H1 (cell line): ENCODE measurements at regions not wholly inside any gene's neighbourhood (a gene's known extent, or its start where the extent isn't known, plus 50 kb on each side); places are given as distances from the start of the nearest gene placed in this dataset.

Experiments
- CBX8 ChIP-seq: fragments of 300-800, 300-1000 bp; sonication (generic); IDR thresholded peaks from 2 replicates; pipeline ENCODE4 v1.7.1; 2016; ENCODE audit warnings: low read depth, low read length, borderline replicate concordance
- CTCF ChIP-seq, 3 experiments: IDR thresholded peaks; 1 replicate in 2 of 3; 2 replicates in 1 of 3; pipeline versions ENCODE4 v1.5.1 to v1.6.1; 2011; ENCODE audit warnings: low read length in 3 of 3, mild to moderate bottlenecking in 3 of 3, inconsistent platforms in 2 of 3, low read depth in 1 of 3, moderate library complexity in 1 of 3; ENCODE audit not compliant: insufficient read depth in 1 of 3; ENCODE audit errors: control extremely low read depth in 1 of 3
- EP300 ChIP-seq, 2 experiments: IDR thresholded peaks; 1 replicate in 1 of 2; 2 replicates in 1 of 2; pipeline ENCODE4 v1.6.1; 2011 to 2012; ENCODE audit warnings: low read depth in 2 of 2, low read length in 2 of 2, mild to moderate bottlenecking in 2 of 2, borderline replicate concordance in 1 of 2, inconsistent platforms in 1 of 2, moderate library complexity in 1 of 2
- HDAC2 ChIP-seq, 2 experiments: fragments of 300-600 bp in 1 of 2; sonication (generic) in 1 of 2; IDR thresholded peaks; 2 replicates each; pipeline ENCODE4 v1.6.1; 2011 to 2012; ENCODE audit warnings: low read depth in 2 of 2, low read length in 2 of 2, mild to moderate bottlenecking in 2 of 2, moderate library complexity in 2 of 2, borderline replicate concordance in 1 of 2, inconsistent platforms in 1 of 2
- PHF8 ChIP-seq: fragments of 200-600 bp; sonication (generic); conservative IDR thresholded peaks from 2 replicates; pipeline ENCODE4 v1.7.1; 2012; ENCODE audit warnings: low read depth, mild to moderate bottlenecking, inconsistent platforms, low read length, moderate library complexity
- POLR2A ChIP-seq, 2 experiments: IDR thresholded peaks; 1 replicate in 1 of 2; 2 replicates in 1 of 2; pipeline ENCODE4 v1.6.1; 2011; ENCODE audit warnings: low read depth in 2 of 2, low read length in 2 of 2, mild to moderate bottlenecking in 2 of 2; ENCODE audit errors: control extremely low read depth in 1 of 2
- SUZ12 ChIP-seq: fragments of 200-600 bp; sonication (generic); IDR thresholded peaks from 2 replicates; pipeline ENCODE4 v1.6.1; 2012; ENCODE audit warnings: mild to moderate bottlenecking, inconsistent platforms, low read length, moderate library complexity, mixed read lengths
- TF ChIP-seq, protein P1 (sequence below): fragments of 300-600 bp; sonication (generic); IDR thresholded peaks from 2 replicates; pipeline ENCODE4 v1.7.1; 2012; ENCODE audit warnings: low read length, moderate library complexity, mild to moderate bottlenecking, inconsistent platforms; ENCODE audit not compliant: insufficient replicate concordance

- TF ChIP-seq, protein P1, sequence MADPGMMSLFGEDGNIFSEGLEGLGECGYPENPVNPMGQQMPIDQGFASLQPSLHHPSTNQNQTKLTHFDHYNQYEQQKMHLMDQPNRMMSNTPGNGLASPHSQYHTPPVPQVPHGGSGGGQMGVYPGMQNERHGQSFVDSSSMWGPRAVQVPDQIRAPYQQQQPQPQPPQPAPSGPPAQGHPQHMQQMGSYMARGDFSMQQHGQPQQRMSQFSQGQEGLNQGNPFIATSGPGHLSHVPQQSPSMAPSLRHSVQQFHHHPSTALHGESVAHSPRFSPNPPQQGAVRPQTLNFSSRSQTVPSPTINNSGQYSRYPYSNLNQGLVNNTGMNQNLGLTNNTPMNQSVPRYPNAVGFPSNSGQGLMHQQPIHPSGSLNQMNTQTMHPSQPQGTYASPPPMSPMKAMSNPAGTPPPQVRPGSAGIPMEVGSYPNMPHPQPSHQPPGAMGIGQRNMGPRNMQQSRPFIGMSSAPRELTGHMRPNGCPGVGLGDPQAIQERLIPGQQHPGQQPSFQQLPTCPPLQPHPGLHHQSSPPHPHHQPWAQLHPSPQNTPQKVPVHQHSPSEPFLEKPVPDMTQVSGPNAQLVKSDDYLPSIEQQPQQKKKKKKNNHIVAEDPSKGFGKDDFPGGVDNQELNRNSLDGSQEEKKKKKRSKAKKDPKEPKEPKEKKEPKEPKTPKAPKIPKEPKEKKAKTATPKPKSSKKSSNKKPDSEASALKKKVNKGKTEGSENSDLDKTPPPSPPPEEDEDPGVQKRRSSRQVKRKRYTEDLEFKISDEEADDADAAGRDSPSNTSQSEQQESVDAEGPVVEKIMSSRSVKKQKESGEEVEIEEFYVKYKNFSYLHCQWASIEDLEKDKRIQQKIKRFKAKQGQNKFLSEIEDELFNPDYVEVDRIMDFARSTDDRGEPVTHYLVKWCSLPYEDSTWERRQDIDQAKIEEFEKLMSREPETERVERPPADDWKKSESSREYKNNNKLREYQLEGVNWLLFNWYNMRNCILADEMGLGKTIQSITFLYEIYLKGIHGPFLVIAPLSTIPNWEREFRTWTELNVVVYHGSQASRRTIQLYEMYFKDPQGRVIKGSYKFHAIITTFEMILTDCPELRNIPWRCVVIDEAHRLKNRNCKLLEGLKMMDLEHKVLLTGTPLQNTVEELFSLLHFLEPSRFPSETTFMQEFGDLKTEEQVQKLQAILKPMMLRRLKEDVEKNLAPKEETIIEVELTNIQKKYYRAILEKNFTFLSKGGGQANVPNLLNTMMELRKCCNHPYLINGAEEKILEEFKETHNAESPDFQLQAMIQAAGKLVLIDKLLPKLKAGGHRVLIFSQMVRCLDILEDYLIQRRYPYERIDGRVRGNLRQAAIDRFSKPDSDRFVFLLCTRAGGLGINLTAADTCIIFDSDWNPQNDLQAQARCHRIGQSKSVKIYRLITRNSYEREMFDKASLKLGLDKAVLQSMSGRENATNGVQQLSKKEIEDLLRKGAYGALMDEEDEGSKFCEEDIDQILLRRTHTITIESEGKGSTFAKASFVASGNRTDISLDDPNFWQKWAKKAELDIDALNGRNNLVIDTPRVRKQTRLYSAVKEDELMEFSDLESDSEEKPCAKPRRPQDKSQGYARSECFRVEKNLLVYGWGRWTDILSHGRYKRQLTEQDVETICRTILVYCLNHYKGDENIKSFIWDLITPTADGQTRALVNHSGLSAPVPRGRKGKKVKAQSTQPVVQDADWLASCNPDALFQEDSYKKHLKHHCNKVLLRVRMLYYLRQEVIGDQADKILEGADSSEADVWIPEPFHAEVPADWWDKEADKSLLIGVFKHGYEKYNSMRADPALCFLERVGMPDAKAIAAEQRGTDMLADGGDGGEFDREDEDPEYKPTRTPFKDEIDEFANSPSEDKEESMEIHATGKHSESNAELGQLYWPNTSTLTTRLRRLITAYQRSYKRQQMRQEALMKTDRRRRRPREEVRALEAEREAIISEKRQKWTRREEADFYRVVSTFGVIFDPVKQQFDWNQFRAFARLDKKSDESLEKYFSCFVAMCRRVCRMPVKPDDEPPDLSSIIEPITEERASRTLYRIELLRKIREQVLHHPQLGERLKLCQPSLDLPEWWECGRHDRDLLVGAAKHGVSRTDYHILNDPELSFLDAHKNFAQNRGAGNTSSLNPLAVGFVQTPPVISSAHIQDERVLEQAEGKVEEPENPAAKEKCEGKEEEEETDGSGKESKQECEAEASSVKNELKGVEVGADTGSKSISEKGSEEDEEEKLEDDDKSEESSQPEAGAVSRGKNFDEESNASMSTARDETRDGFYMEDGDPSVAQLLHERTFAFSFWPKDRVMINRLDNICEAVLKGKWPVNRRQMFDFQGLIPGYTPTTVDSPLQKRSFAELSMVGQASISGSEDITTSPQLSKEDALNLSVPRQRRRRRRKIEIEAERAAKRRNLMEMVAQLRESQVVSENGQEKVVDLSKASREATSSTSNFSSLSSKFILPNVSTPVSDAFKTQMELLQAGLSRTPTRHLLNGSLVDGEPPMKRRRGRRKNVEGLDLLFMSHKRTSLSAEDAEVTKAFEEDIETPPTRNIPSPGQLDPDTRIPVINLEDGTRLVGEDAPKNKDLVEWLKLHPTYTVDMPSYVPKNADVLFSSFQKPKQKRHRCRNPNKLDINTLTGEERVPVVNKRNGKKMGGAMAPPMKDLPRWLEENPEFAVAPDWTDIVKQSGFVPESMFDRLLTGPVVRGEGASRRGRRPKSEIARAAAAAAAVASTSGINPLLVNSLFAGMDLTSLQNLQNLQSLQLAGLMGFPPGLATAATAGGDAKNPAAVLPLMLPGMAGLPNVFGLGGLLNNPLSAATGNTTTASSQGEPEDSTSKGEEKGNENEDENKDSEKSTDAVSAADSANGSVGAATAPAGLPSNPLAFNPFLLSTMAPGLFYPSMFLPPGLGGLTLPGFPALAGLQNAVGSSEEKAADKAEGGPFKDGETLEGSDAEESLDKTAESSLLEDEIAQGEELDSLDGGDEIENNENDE: no peak
- no peak for TF ChIP-seq CBX8
- no peak for TF ChIP-seq CTCF (IDR thresholded peaks at IDR 0.05; ENCODE audit: control extremely low read depth in 1 of 3, insufficient read depth in 1 of 3, low read depth in 1 of 3, low read length in 3 of 3)
- TF ChIP-seq POLR2A (IDR thresholded peaks at IDR 0.05; ENCODE audit: control extremely low read depth in 1 of 2, low read depth in 2 of 2, low read length in 2 of 2): no peak
- TF ChIP-seq EP300 (IDR thresholded peaks at IDR 0.05; ENCODE audit: borderline replicate concordance in 1 of 2, low read depth in 2 of 2, low read length in 2 of 2): no peak
- no peak for TF ChIP-seq HDAC2 (IDR thresholded peaks at IDR 0.05; ENCODE audit: borderline replicate concordance in 1 of 2, low read depth in 2 of 2, low read length in 2 of 2)
- no peak for TF ChIP-seq SUZ12
- no peak for TF ChIP-seq PHF8
Measured at GRCh38 chr6:50654155-50654554, 59.2 kb upstream of the TFAP2D start (continued).
